Trophoblast cell (in vitro differentiated cells and primary cell): ENCODE measurements at regions not wholly inside any gene's neighbourhood (a gene's known extent, or its start where the extent isn't known, plus 50 kb on each side); places are given as distances from the start of the nearest gene placed in this dataset.

Experiments used
- DNase-seq, 2 donors: peaks; one replicate each; pipeline ENCODE4 v3.0.0-alpha.2; 2016
- H2AFZ ChIP-seq: 2 replicates; pipeline ENCODE4 v1.6.1; 2013; ENCODE audit warnings: low read length, moderate library complexity, mild to moderate bottlenecking; ENCODE audit not compliant: insufficient read depth, poor library complexity
- H2AK5ac ChIP-seq: 2 replicates; pipeline ENCODE4 v1.6.1; 2013; ENCODE audit warnings: mild to moderate bottlenecking, low read length
- H2BK120ac ChIP-seq: 2 replicates; pipeline ENCODE4 v1.6.1; 2013; ENCODE audit warnings: low read length, mild to moderate bottlenecking, moderate library complexity; ENCODE audit not compliant: insufficient read depth, poor library complexity
- H2BK12ac ChIP-seq: 2 replicates; pipeline ENCODE4 v1.6.1; 2013; ENCODE audit warnings: mild to moderate bottlenecking, low read length, moderate library complexity
- H2BK5ac ChIP-seq: 2 replicates; pipeline ENCODE4 v1.6.1; 2013; ENCODE audit warnings: low read length, low read depth, moderate library complexity, mild to moderate bottlenecking; ENCODE audit not compliant: poor library complexity
- H3K14ac ChIP-seq: 2 replicates; pipeline ENCODE4 v1.6.1; 2013; ENCODE audit warnings: mild to moderate bottlenecking, low read length
- H3K18ac ChIP-seq: 2 replicates; pipeline ENCODE4 v1.6.1; 2013; ENCODE audit warnings: mild to moderate bottlenecking, low read length
- H3K23ac ChIP-seq: 2 replicates; pipeline ENCODE4 v1.6.1; 2013; ENCODE audit warnings: low read length
- H3K27ac ChIP-seq: 2 replicates; pipeline ENCODE4 v1.5.1; 2013; ENCODE audit warnings: low read depth, mild to moderate bottlenecking, inconsistent platforms, low read length, moderate library complexity
- H3K27me3 ChIP-seq: 2 replicates; pipeline ENCODE4 v1.6.1; 2013; ENCODE audit warnings: inconsistent platforms, mild to moderate bottlenecking, low read length, moderate library complexity; ENCODE audit not compliant: insufficient read depth
- H3K36me3 ChIP-seq, 2 experiments: 1 replicate in 1 of 2; 2 replicates in 1 of 2; pipeline ENCODE4 v1.6.1; 2013; ENCODE audit warnings: low read length in 2 of 2, mild to moderate bottlenecking in 2 of 2, moderate library complexity in 1 of 2; ENCODE audit not compliant: insufficient read depth in 2 of 2, control insufficient read depth in 1 of 2
- H3K4ac ChIP-seq: 2 replicates; pipeline ENCODE4 v1.6.1; 2013; ENCODE audit warnings: low read depth, mild to moderate bottlenecking, low read length, moderate library complexity
- H3K4me1 ChIP-seq, 2 experiments: 1 replicate in 1 of 2; 2 replicates in 1 of 2; pipeline ENCODE4 v1.6.1; 2013; ENCODE audit warnings: low read length in 2 of 2, mild to moderate bottlenecking in 2 of 2, moderate library complexity in 1 of 2; ENCODE audit not compliant: insufficient read depth in 2 of 2, control insufficient read depth in 1 of 2
- H3K4me2 ChIP-seq: 2 replicates; pipeline ENCODE4 v1.6.1; 2013; ENCODE audit warnings: inconsistent platforms, mild to moderate bottlenecking, low read length, moderate library complexity
- H3K4me3 ChIP-seq: 2 replicates; pipeline ENCODE4 v1.5.1; 2013; ENCODE audit warnings: mild to moderate bottlenecking, low read depth, low read length, inconsistent platforms
- H3K79me1 ChIP-seq: one replicate; pipeline ENCODE4 v1.6.1; 2013; ENCODE audit warnings: low read length
- H3K79me2 ChIP-seq: 2 replicates; pipeline ENCODE4 v1.6.1; 2013; ENCODE audit warnings: low read length, mild to moderate bottlenecking; ENCODE audit not compliant: control insufficient read depth, insufficient read depth, poor library complexity
- H3K9ac ChIP-seq: 2 replicates; pipeline ENCODE4 v1.6.1; 2013; ENCODE audit warnings: mild to moderate bottlenecking, low read length
- H3K9me3 ChIP-seq: 2 replicates; pipeline ENCODE4 v1.6.1; 2013; ENCODE audit warnings: low read depth, mild to moderate bottlenecking, control low read depth, inconsistent platforms, low read length; ENCODE audit not compliant: insufficient read depth
- H4K12ac ChIP-seq: 2 replicates; pipeline ENCODE4 v1.6.1; 2013; ENCODE audit warnings: low read depth, mild to moderate bottlenecking, low read length, moderate library complexity
- H4K8ac ChIP-seq: 2 replicates; pipeline ENCODE4 v1.6.1; 2013; ENCODE audit warnings: low read depth, mild to moderate bottlenecking, low read length, moderate library complexity
- H4K91ac ChIP-seq: one replicate; pipeline ENCODE4 v1.6.1; 2013; ENCODE audit warnings: low read depth, mild to moderate bottlenecking, low read length, moderate library complexity
- WGBS: extraction: QIAGEN DNeasy Blood & Tissue Kit; methylation state at CpG from one replicate; pipeline ENCODE4 v1.1.7; 2013; ENCODE audit warnings: missing lambda C conversion rate; ENCODE audit not compliant: insufficient read length, insufficient coverage; ENCODE audit errors: extremely low coverage; 5-methylcytosine and 5-hydroxymethylcytosine counted together

DNA sequence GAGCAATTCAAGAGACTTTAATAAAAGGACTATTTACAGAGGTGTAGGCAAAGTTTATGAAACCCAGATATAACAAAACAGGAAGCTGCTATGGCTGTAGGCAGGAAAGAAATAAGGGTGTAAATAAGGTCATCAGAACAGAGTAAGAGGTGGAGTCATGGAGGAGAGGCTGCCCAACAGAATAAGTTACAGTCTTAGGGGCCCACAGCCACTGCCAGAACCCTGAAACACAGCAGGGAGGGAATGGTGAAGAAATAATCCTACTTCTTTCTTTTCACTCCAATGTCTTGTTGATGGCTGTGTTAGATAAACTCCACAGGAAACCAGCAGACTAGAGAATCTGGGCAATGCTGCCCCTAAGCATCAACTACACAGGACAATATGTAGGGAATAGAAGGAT lies 155.8 kb upstream of the TAC1 start:
- H4K8ac ChIP-seq = no peak overlapping the region
- no peak overlapping the region for H4K91ac ChIP-seq
- H2AK5ac ChIP-seq = no peak overlapping the region
- H3K79me1 ChIP-seq = no peaks in the 10 kb centered on the region
- no peak overlapping the region for H3K23ac ChIP-seq
- no peak overlapping the region for H3K9ac ChIP-seq
- no peaks in the 10 kb centered on the region for H3K27me3 ChIP-seq
- H3K18ac ChIP-seq = no peak overlapping the region
- H3K27ac ChIP-seq = no peak overlapping the region
- H3K4ac ChIP-seq = no peak overlapping the region
- no peak overlapping the region for H2BK5ac ChIP-seq
- no peak overlapping the region for H3K4me3 ChIP-seq
- H4K12ac ChIP-seq = no peak overlapping the region
- no peak for DNase-seq
- no peak overlapping the region for H2BK120ac ChIP-seq
- no peaks in the 10 kb centered on the region for H3K4me1 ChIP-seq
- no peaks in the 10 kb centered on the region for H3K9me3 ChIP-seq
- H3K79me2 ChIP-seq = no peaks in the 10 kb centered on the region
- no peak overlapping the region for H3K4me2 ChIP-seq
- H3K14ac ChIP-seq = no peak overlapping the region
- no peaks in the 10 kb centered on the region for H3K36me3 ChIP-seq
- no peak overlapping the region for H2AFZ ChIP-seq
- no peak overlapping the region for H2BK12ac ChIP-seq

DNA sequence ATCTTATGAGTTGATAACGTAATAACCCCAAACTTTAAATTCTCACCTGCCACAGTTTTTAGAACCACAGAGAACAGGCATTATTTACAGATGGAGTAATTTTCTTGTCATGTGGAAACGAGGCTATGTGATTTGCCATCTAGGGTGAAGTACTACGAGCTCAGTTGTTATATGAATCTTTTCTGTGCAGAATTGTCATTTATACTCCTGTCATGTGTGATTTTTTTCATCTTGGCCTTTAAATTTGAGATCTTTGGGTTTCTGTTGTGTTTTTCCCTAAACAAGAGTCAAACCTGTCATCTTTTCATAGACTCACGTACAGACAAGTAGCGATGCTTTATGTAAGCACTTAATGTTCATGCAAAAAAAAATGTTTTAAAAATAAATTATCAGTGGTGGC lies 153.7 kb upstream of the TAC1 start:
- H3K9me3 ChIP-seq = no peaks in the 10 kb centered on the region
- no peak overlapping the region for H2BK5ac ChIP-seq
- no CpG with 5 or more reads among the region's 5 CpGs for WGBS

DNA sequence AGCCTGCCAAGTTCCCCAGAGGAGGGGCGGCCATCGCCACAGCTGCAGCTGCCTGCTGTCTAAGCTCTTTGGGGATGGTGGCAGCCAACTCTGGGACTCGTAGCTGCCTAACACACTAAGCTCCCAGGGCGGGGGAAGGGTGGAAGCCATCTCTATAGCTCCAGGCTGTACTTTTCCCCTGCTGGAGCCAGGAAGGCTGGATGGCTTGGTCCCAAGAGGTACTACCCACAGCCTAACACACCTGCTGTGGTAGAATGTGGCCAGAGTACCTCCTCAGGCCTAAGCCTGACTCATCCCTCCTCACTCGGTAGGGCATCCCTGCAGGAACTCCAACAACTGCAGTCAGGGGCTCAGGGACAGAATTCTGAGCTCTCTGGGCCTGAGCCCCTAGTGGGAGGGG lies 151.7 kb upstream of the TAC1 start:
- Histone ChIP-seq H3K4me3 (no peak overlapping the region), H2AFZ (no peak overlapping the region), H3K79me2 (no peaks in the 10 kb centered on the region), H3K23ac (no peak overlapping the region), H2BK5ac (no peak overlapping the region), H3K4me2 (no peak overlapping the region), H3K9me3 (no peaks in the 10 kb centered on the region), H3K27ac (no peak overlapping the region), H3K36me3 (no peaks in the 10 kb centered on the region), H4K91ac (no peak overlapping the region), H3K27me3 (no peaks in the 10 kb centered on the region), H3K79me1 (no peaks in the 10 kb centered on the region), H3K9ac (no peak overlapping the region), H3K4ac (no peak overlapping the region), H3K4me1 (no peaks in the 10 kb centered on the region), H2BK120ac (no peak overlapping the region), H3K18ac (no peak overlapping the region), H4K12ac (no peak overlapping the region), H3K14ac (no peak overlapping the region), H4K8ac (no peak overlapping the region), H2BK12ac (no peak overlapping the region), H2AK5ac (no peak overlapping the region)
- WGBS = no CpG with 5 or more reads among the region's 5 CpGs
- DNase-seq = no peak

More for the DNA sequence above, 153.7 kb upstream of the TAC1 start:
- Histone ChIP-seq H4K8ac (no peak overlapping the region), H3K27me3 (no peaks in the 10 kb centered on the region), H2BK120ac (no peak overlapping the region), H3K4me1 (no peaks in the 10 kb centered on the region), H3K18ac (no peak overlapping the region), H3K27ac (no peak overlapping the region), H3K79me1 (no peaks in the 10 kb centered on the region), H2AK5ac (no peak overlapping the region), H2AFZ (no peak overlapping the region), H3K4me2 (no peak overlapping the region), H3K36me3 (no peaks in the 10 kb centered on the region), H3K14ac (no peak overlapping the region), H4K12ac (no peak overlapping the region), H3K79me2 (no peaks in the 10 kb centered on the region), H3K9ac (no peak overlapping the region), H4K91ac (no peak overlapping the region), H2BK12ac (no peak overlapping the region), H3K4ac (no peak overlapping the region), H3K23ac (no peak overlapping the region), H3K4me3 (no peak overlapping the region)
- DNase-seq = no peak

DNA sequence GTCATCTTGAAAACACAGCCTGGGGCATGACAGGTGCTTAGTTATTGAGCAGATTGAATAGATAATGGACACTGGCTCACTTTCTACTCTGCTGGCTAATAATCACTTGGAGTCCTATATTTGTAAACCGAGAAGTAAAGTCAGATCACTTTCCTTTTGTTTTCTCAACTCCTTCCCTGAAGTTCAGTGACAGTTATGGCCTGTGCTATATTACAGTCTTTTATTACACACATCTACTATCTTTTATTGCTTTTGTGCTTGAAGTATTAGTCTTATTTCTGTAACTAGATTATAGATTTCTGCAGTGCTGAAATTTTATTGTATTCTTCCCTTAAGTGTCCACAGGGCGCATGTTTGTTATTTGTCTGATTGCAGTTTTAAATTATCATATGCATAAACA lies 136.4 kb upstream of the TAC1 start:
- no peak overlapping the region for H3K18ac ChIP-seq

More for the DNA sequence above, 136.4 kb upstream of the TAC1 start:
- no peak overlapping the region for H2BK120ac ChIP-seq
- no peak overlapping the region for H4K8ac ChIP-seq
- H3K23ac ChIP-seq = no peak overlapping the region
- no peaks in the 10 kb centered on the region for H3K79me2 ChIP-seq
- no peak overlapping the region for H3K4me2 ChIP-seq
- H3K36me3 ChIP-seq = no peaks in the 10 kb centered on the region
- no peak overlapping the region for H4K91ac ChIP-seq
- H3K27me3 ChIP-seq = no peaks in the 10 kb centered on the region
- H3K79me1 ChIP-seq = no peaks in the 10 kb centered on the region
- no peak overlapping the region for H2AK5ac ChIP-seq
- H2BK5ac ChIP-seq = no peak overlapping the region
- no peak overlapping the region for H3K4me3 ChIP-seq
- H3K4me1 ChIP-seq = no peaks in the 10 kb centered on the region
- no peak overlapping the region for H3K14ac ChIP-seq
- no peak overlapping the region for H4K12ac ChIP-seq
- no peaks in the 10 kb centered on the region for H3K9me3 ChIP-seq
- no peak for DNase-seq
- no peak overlapping the region for H2AFZ ChIP-seq
- H3K9ac ChIP-seq = no peak overlapping the region
- no peak overlapping the region for H3K27ac ChIP-seq
- H2BK12ac ChIP-seq = no peak overlapping the region
- H3K4ac ChIP-seq = no peak overlapping the region
- no CpG with 5 or more reads among the region's 2 CpGs for WGBS
